Liver (tissue), 3 donors: ENCODE measurements at regions not wholly inside any gene's neighbourhood (a gene's known extent, or its start where the extent isn't known, plus 50 kb on each side); places are given as distances from the start of the nearest gene placed in this dataset.

ENCODE experiments used
- CTCF ChIP-seq: fragments of 150-350 bp; IDR thresholded peaks from 2 replicates; pipeline ENCODE4 v1.5.1; 2017; ENCODE audit warnings: improper control_type of control experiment, low read depth, low read length; ENCODE audit not compliant: missing input control
- TAF1 ChIP-seq: conservative IDR thresholded peaks from 2 replicates; pipeline ENCODE4 v1.6.1; 2016; ENCODE audit warnings: antibody characterized with exemption, mild to moderate bottlenecking
- donor health status: healthy.
- donor health status: healthy.

- TF ChIP-seq CTCF (no peak), TAF1 (no peak)
Observed at GRCh38 chr12:45675534-45675933, 54.0 kb upstream of the ARID2 start.
